Osteocyte (in vitro differentiated cells): ENCODE measurements at regions not wholly inside any gene's neighbourhood (a gene's known extent, or its start where the extent isn't known, plus 50 kb on each side); places are given as distances from the start of the nearest gene placed in this dataset.

Source experiments
- DNase-seq: peaks from one replicate; pipeline ENCODE4 v3.0.0; 2021; ENCODE audit warnings: mixed read lengths; ENCODE audit not compliant: unreplicated experiment; ENCODE audit errors: extremely low spot score
- H3K27ac Mint-ChIP-seq: one replicate; pipeline ENCODE4 v1.8.0; 2021; ENCODE audit warnings: mild to moderate bottlenecking, mixed read lengths; ENCODE audit not compliant: unreplicated experiment
- H3K27me3 Mint-ChIP-seq: one replicate; pipeline ENCODE4 v1.8.0; 2021; ENCODE audit warnings: mixed read lengths; ENCODE audit not compliant: unreplicated experiment
- H3K36me3 Mint-ChIP-seq: one replicate; pipeline ENCODE4 v1.8.0; 2021; ENCODE audit warnings: mixed read lengths; ENCODE audit not compliant: unreplicated experiment
- H3K4me1 Mint-ChIP-seq: one replicate; pipeline ENCODE4 v1.8.0; 2021; ENCODE audit warnings: mixed read lengths; ENCODE audit not compliant: unreplicated experiment
- H3K4me3 Mint-ChIP-seq: one replicate; pipeline ENCODE4 v1.8.0; 2021; ENCODE audit warnings: mild to moderate bottlenecking, moderate library complexity, mixed read lengths; ENCODE audit not compliant: unreplicated experiment
- H3K9me3 Mint-ChIP-seq: one replicate; pipeline ENCODE4 v1.8.0; 2021; ENCODE audit warnings: mixed read lengths; ENCODE audit not compliant: unreplicated experiment
- CTCF ChIP-seq: fragments of 200-600 bp; sonication (generic); IDR thresholded peaks from 2 replicates; pipeline ENCODE4 v1.5.0; 2021; ENCODE audit warnings: antibody characterized with exemption, mild to moderate bottlenecking, moderate library complexity

DNA sequence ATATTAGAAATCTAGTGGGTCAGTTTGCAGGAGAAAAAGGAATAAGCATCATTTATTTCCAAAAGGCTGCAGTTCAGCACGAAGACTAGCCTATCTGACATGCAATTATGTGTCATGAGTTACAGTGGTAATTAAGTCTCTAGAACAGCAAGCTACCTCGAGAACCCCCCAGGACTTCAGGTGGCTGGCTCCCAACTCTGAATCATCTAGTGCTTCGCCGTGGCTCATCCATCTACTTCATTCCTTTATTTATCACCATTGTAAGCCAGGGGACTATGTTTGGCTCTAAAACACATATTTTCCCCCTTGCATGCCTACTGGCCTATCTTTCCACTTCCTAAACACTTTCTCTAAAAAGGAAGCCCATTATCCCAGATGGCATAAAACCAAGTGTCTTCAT lies 121.6 kb downstream of the TXNL1 start:
- Mint-ChIP-seq H3K36me3 (no peaks in the 10 kb centered on the region), H3K4me1 (no peaks in the 10 kb centered on the region), H3K4me3 (no peak overlapping the region), H3K9me3 (no peaks in the 10 kb centered on the region), H3K27me3 (peaks cover 8% of the 10 kb centered on the region), H3K27ac (no peak overlapping the region)
- no peak for DNase-seq
- TF ChIP-seq CTCF, result no peak

- no peak for DNase-seq
- Mint-ChIP-seq H3K4me3 (no peak overlapping the region), H3K27me3 (peaks cover 8% of the 10 kb centered on the region), H3K4me1 (no peaks in the 10 kb centered on the region), H3K9me3 (no peaks in the 10 kb centered on the region), H3K27ac (no peak overlapping the region), H3K36me3 (no peaks in the 10 kb centered on the region)
- no peak for TF ChIP-seq CTCF
These were observed 122.9 kb downstream of the TXNL1 start for GRCh38 chr18:56515522-56515921.

- Mint-ChIP-seq H3K4me1 (no peaks in the 10 kb centered on the region), H3K9me3 (no peaks in the 10 kb centered on the region), H3K27ac (no peak overlapping the region), H3K36me3 (no peaks in the 10 kb centered on the region), H3K4me3 (no peak overlapping the region), H3K27me3 (peaks cover 4% of the 10 kb centered on the region)
- TF ChIP-seq CTCF, result no peak
- no peak for DNase-seq
These were observed 126.4 kb downstream of the TXNL1 start for GRCh38 chr18:56511996-56512395.

DNA sequence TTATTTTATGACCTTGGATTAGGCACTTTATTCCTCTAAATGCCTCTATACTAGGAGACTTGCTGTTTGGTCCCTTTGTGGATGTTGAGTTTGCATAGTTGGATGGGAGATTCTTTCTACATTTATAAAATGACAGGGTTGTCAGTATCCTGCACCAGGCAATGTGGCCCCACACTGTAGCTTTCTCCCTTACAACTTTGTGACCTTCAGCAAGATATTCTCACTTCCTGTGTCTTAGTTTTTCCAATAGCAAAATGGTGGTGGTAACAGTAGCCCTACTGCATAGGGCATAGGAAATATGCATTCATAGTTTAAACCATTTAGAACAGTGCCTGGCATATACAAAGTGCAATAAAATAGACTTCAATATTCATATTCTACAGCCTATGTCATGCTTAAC lies 128.3 kb downstream of the TXNL1 start:
- TF ChIP-seq CTCF, result no peak
- Mint-ChIP-seq H3K9me3 (no peaks in the 10 kb centered on the region), H3K36me3 (no peaks in the 10 kb centered on the region), H3K4me1 (no peaks in the 10 kb centered on the region), H3K27me3 (peaks cover 3% of the 10 kb centered on the region), H3K27ac (no peak overlapping the region), H3K4me3 (no peak overlapping the region)
- DNase-seq, result no peak

DNA sequence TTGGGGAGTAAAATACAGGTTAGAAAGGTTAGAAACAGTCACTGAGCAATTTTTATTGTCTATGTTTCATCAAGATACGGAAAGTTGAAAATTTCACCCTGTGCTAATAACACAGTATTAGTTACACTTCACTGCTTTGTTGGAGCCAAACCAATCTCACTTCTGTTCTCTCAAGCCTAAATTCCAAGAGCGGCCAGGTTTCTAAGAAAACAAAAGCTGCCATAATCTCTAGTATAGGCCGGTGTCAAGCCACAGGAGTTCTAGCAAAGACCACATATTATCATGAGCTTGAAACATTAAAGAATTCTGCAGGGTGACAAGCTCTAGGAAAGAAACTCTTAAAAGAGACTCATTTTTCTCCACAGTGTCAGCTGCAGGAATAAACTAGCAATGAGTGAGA lies 128.7 kb downstream of the TXNL1 start:
- DNase-seq, result no peak
- H3K36me3 Mint-ChIP-seq, result no peaks in the 10 kb centered on the region
- no peaks in the 10 kb centered on the region for H3K4me1 Mint-ChIP-seq
- no peak overlapping the region for H3K27ac Mint-ChIP-seq
- H3K27me3 Mint-ChIP-seq, result peaks cover 3% of the 10 kb centered on the region
- H3K9me3 Mint-ChIP-seq, result no peaks in the 10 kb centered on the region
- no peak for TF ChIP-seq CTCF
- H3K4me3 Mint-ChIP-seq, result no peak overlapping the region
